A673 (cell line): ENCODE measurements at regions not wholly inside any gene's neighbourhood (a gene's known extent, or its start where the extent isn't known, plus 50 kb on each side); places are given as distances from the start of the nearest gene placed in this dataset.

Experiments
- EZH2 ChIP-seq: fragments of 200-600 bp; sonication (generic); IDR thresholded peaks from 2 replicates; pipeline ENCODE4 v1.6.1; 2017; ENCODE audit warnings: borderline replicate concordance, low read depth, mild to moderate bottlenecking, mixed read lengths, antibody characterized with exemption, low read length; ENCODE audit not compliant: poor library complexity, severe bottlenecking
- TF ChIP-seq, protein P1 (sequence below): fragments of 300-800, 200-600 bp; sonication (generic); conservative IDR thresholded peaks from 2 replicates; pipeline ENCODE4 v1.5.1; 2017; ENCODE audit warnings: low read depth, mild to moderate bottlenecking, antibody characterized with exemption, low read length, moderate library complexity, mixed read lengths

DNA sequence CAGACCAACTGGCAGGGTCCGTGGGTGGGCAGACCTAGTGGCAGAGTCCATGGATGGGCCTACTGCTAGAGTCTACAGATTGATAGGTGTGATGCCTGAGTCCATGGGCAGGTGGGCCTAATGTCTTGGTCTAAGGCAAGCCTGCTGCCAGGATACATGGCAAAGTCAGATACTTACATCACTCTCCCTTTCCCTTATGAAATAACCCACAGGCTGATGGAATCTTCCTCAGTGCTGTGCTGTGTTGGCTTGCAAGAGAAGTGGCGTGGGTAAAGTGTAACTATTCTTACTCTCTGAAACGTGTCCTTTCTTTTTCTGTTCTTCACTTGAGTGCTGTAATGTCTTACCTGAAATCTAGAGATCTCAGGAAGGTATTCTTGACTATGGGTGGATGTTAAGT lies 67.3 kb upstream of the ADRB2 start:
- TF ChIP-seq, protein P1, sequence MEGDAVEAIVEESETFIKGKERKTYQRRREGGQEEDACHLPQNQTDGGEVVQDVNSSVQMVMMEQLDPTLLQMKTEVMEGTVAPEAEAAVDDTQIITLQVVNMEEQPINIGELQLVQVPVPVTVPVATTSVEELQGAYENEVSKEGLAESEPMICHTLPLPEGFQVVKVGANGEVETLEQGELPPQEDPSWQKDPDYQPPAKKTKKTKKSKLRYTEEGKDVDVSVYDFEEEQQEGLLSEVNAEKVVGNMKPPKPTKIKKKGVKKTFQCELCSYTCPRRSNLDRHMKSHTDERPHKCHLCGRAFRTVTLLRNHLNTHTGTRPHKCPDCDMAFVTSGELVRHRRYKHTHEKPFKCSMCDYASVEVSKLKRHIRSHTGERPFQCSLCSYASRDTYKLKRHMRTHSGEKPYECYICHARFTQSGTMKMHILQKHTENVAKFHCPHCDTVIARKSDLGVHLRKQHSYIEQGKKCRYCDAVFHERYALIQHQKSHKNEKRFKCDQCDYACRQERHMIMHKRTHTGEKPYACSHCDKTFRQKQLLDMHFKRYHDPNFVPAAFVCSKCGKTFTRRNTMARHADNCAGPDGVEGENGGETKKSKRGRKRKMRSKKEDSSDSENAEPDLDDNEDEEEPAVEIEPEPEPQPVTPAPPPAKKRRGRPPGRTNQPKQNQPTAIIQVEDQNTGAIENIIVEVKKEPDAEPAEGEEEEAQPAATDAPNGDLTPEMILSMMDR: no peak
- TF ChIP-seq EZH2: no peak
